Lower leg skin (tissue), 4 donors: ENCODE measurements at regions not wholly inside any gene's neighbourhood (a gene's known extent, or its start where the extent isn't known, plus 50 kb on each side); places are given as distances from the start of the nearest gene placed in this dataset.

Source experiments
- DNase-seq, 2 donors: peaks; one replicate each; pipeline ENCODE4 v3.0.0-alpha.2; 2019; ENCODE audit warnings: low spot score in 2 of 2
- H3K4me3 ChIP-seq: fragments of 200-600 bp; sonication (generic); 2 replicates; pipeline ENCODE4 v1.5.1; 2017; ENCODE audit warnings: mild to moderate bottlenecking, low read depth; ENCODE audit not compliant: poor library complexity, severe bottlenecking
- POLR2A ChIP-seq, 2 donors: fragments of 450-650 bp; IDR thresholded peaks; one replicate each; pipeline ENCODE4 v1.6.1; 2016 to 2017; ENCODE audit warnings: antibody characterized with exemption in 2 of 2, mild to moderate bottlenecking in 1 of 2, moderate library complexity in 1 of 2
- WGBS, 2 donors: methylation state at CpG; one replicate each; pipeline ENCODE4 v1.1.5; 2018; 5-methylcytosine and 5-hydroxymethylcytosine counted together
- intact Hi-C: fragments of 100-400 bp; cut with DNase I; formaldehyde crosslinking; loops from one replicate; pipeline ENCODE4 v1.15.0; 2023; ENCODE audit warnings: low total_unique reads
- TF ChIP-seq, protein P1 (sequence below), 3 donors: fragments of 450-650 bp; IDR thresholded peaks; one replicate each; pipeline ENCODE4 v1.5.1; 2016; ENCODE audit warnings: antibody characterized with exemption in 3 of 3, mild to moderate bottlenecking in 3 of 3, moderate library complexity in 2 of 3

- 77 to 80% methylated on average over 7 of the region's 7 CpGs for WGBS, 2 donors
- TF ChIP-seq, protein P1, sequence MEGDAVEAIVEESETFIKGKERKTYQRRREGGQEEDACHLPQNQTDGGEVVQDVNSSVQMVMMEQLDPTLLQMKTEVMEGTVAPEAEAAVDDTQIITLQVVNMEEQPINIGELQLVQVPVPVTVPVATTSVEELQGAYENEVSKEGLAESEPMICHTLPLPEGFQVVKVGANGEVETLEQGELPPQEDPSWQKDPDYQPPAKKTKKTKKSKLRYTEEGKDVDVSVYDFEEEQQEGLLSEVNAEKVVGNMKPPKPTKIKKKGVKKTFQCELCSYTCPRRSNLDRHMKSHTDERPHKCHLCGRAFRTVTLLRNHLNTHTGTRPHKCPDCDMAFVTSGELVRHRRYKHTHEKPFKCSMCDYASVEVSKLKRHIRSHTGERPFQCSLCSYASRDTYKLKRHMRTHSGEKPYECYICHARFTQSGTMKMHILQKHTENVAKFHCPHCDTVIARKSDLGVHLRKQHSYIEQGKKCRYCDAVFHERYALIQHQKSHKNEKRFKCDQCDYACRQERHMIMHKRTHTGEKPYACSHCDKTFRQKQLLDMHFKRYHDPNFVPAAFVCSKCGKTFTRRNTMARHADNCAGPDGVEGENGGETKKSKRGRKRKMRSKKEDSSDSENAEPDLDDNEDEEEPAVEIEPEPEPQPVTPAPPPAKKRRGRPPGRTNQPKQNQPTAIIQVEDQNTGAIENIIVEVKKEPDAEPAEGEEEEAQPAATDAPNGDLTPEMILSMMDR (IDR thresholded peaks at IDR 0.05): no peak
- no peak for TF ChIP-seq POLR2A (IDR thresholded peaks at IDR 0.05)
- no peak for DNase-seq
- intact Hi-C loops: no loop called here
- no peak overlapping the region for H3K4me3 ChIP-seq
Observed at GRCh38 chr5:91741764-91742505, 358.8 kb upstream of the ARRDC3 start.

DNA sequence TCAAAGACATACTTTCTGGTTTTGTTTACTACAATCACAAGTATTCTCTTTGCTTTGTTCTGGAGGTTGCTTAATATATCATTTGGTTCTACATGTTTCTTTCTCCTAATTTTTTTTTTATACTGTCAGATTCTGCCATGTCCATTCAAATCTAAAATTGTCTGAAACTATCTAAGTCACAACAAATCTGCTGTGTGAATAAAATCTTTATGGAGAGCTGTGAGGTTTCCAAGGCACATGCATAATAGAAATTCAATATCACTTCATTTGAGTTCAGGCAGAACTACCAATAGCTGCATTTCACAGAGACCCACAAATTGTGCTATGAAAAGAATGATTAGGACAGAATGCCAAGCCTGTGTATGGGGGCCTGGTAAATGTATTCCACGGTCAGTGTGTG is 346.9 kb upstream of the ARRDC3 start:
- TF ChIP-seq, protein P1 (IDR thresholded peaks at IDR 0.05): no peak
- TF ChIP-seq POLR2A (IDR thresholded peaks at IDR 0.05): no peak
- intact Hi-C loops: no loop called here
- 77 to 93% methylated on average over 1 of the region's 1 CpG for whole genome bisulfite sequencing, 2 donors
- no peak overlapping the region for H3K4me3 ChIP-seq
- no peak for DNase-seq

GRCh38 chr5:91727463-91727862 is 344.3 kb upstream of the ARRDC3 start:
- DNase-seq: no peak
- no peak overlapping the region for H3K4me3 ChIP-seq
- WGBS, 2 donors: 0 to 36% methylated on average over 1 of the region's 1 CpG
- intact Hi-C loops: no loop called here
- TF ChIP-seq, protein P1 (IDR thresholded peaks at IDR 0.05): no peak
- TF ChIP-seq POLR2A (IDR thresholded peaks at IDR 0.05): no peak

GRCh38 chr5:91722736-91723467 is 339.8 kb upstream of the ARRDC3 start:
- TF ChIP-seq POLR2A (IDR thresholded peaks at IDR 0.05): no peak
- TF ChIP-seq, protein P1 (IDR thresholded peaks at IDR 0.05): no peak
- no peak for DNase-seq
- intact Hi-C loops: no loop called here
- no peak overlapping the region for H3K4me3 ChIP-seq
- WGBS, 2 donors: 79 to 80% methylated on average over 8 of the region's 8 CpGs

- no peak for TF ChIP-seq POLR2A (IDR thresholded peaks at IDR 0.05)
- TF ChIP-seq, protein P1 (IDR thresholded peaks at IDR 0.05): no peak
- no peak for DNase-seq
Observed at GRCh38 chr5:91712718-91713117, 329.6 kb upstream of the ARRDC3 start.

More at GRCh38 chr5:91712718-91713117, 329.6 kb upstream of the ARRDC3 start:
- H3K4me3 ChIP-seq: no peak overlapping the region
- intact Hi-C loops: no loop called here
